Adrenal gland (tissue), 5 donors: ENCODE measurements at regions not wholly inside any gene's neighbourhood (a gene's known extent, or its start where the extent isn't known, plus 50 kb on each side); places are given as distances from the start of the nearest gene placed in this dataset.

ENCODE experiments used
- POLR2A ChIP-seq, 2 donors: fragments of 450-650 bp; IDR thresholded peaks; one replicate each; pipeline ENCODE4 v1.6.1; 2017; ENCODE audit warnings: antibody characterized with exemption in 2 of 2, mild to moderate bottlenecking in 2 of 2, moderate library complexity in 1 of 2
- TF ChIP-seq, protein P1 (sequence below), 6 experiments: fragments of 450-650 bp in 4 of 6; fragments of 200-600 bp in 2 of 6; sonication (generic) in 1 of 6; IDR thresholded peaks; 1 replicate in 5 of 6; 2 replicates in 1 of 6; pipeline versions ENCODE4 v1.5.1 to v1.8.0; 2016 to 2021; ENCODE audit warnings: antibody characterized with exemption in 6 of 6, mild to moderate bottlenecking in 2 of 6, moderate library complexity in 1 of 6
- donor health status: DM: no; HTN: no; CAD: no.

DNA sequence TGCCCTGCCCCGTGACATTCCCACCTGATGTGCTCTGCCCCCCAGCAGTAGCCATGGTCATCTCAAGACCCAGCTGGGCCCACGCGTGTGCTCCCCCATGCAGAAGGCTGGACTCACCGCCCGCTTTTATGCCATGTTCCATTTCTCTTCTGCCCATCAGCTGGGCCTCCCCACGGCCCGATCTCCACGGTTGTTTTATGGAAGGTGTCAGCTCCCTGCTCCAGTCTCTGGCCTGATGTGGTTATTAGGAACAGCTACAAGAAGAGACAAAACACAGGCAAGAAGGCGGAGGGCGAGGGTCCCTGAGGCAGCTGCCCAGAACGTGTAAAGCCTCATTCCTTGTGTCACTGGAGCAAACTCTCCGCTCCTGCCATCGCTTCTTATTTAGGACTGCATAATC, 50.2 kb upstream of the DISP3 start:
- TF ChIP-seq, protein P1, sequence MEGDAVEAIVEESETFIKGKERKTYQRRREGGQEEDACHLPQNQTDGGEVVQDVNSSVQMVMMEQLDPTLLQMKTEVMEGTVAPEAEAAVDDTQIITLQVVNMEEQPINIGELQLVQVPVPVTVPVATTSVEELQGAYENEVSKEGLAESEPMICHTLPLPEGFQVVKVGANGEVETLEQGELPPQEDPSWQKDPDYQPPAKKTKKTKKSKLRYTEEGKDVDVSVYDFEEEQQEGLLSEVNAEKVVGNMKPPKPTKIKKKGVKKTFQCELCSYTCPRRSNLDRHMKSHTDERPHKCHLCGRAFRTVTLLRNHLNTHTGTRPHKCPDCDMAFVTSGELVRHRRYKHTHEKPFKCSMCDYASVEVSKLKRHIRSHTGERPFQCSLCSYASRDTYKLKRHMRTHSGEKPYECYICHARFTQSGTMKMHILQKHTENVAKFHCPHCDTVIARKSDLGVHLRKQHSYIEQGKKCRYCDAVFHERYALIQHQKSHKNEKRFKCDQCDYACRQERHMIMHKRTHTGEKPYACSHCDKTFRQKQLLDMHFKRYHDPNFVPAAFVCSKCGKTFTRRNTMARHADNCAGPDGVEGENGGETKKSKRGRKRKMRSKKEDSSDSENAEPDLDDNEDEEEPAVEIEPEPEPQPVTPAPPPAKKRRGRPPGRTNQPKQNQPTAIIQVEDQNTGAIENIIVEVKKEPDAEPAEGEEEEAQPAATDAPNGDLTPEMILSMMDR (IDR thresholded peaks at IDR 0.05): no peak
- TF ChIP-seq POLR2A (IDR thresholded peaks at IDR 0.05): no peak
